Activated naive CD4-positive, alpha-beta T cell treated with anti-CD3 and anti-CD28 coated beads for 36 hours (primary cell): ENCODE measurements at regions not wholly inside any gene's neighbourhood (a gene's known extent, or its start where the extent isn't known, plus 50 kb on each side); places are given as distances from the start of the nearest gene placed in this dataset.
"Not testable (repeated sequence)": the region's sequence is repeated elsewhere in the genome, so short reads cannot be mapped to it uniquely, and the experiment has no call there.

Source experiments
- CTCF ChIA-PET: fragments of 350-600 bp; sonication (Branson Sonifier 250); formaldehyde crosslinking; loops from one replicate; lab custom pipeline; 2021; ENCODE audit warnings: antibody characterized with exemption; lab: Charles Lee
- DNase-seq: peaks from one replicate; pipeline ENCODE4 v3.0.0-alpha.2; 2020
- H3K27ac Mint-ChIP-seq: one replicate; pipeline ENCODE4 v1.8.0; 2021; ENCODE audit warnings: mild to moderate bottlenecking, mixed read lengths
- H3K27me3 Mint-ChIP-seq: one replicate; pipeline ENCODE4 v1.8.0; 2021; ENCODE audit warnings: low read depth, mixed read lengths
- H3K36me3 Mint-ChIP-seq: one replicate; pipeline ENCODE4 v1.8.0; 2021; ENCODE audit warnings: low read depth, mixed read lengths
- H3K4me1 Mint-ChIP-seq: one replicate; pipeline ENCODE4 v1.8.0; 2021; ENCODE audit warnings: low read depth, mixed read lengths
- H3K4me3 Mint-ChIP-seq: one replicate; pipeline ENCODE4 v1.8.0; 2021; ENCODE audit warnings: mild to moderate bottlenecking, moderate library complexity, mixed read lengths
- H3K9me3 Mint-ChIP-seq: one replicate; pipeline ENCODE4 v1.8.0; 2021; ENCODE audit warnings: mixed read lengths
- intact Hi-C: fragments of 100-400 bp; cut with micrococcal nuclease; formaldehyde crosslinking; loops from one replicate; pipeline ENCODE4 v1.15.1; 2023

- CTCF ChIA-PET, result interaction anchor here (0.7 to 1.2 kb wide), 2 partner anchors 41 to 1745 kb away, joined by 4 to 5 read pairs; no protein-coding TSS in a partner anchor
- H3K27ac Mint-ChIP-seq, DNase-seq, H3K36me3 Mint-ChIP-seq, intact Hi-C loops, H3K27me3 Mint-ChIP-seq, H3K9me3 Mint-ChIP-seq, H3K4me3 Mint-ChIP-seq, H3K4me1 Mint-ChIP-seq: not testable (repeated sequence)
These were observed 151.6 kb downstream of the SKIDA1 start for GRCh38 chr10:21373881-21374280.

DNA sequence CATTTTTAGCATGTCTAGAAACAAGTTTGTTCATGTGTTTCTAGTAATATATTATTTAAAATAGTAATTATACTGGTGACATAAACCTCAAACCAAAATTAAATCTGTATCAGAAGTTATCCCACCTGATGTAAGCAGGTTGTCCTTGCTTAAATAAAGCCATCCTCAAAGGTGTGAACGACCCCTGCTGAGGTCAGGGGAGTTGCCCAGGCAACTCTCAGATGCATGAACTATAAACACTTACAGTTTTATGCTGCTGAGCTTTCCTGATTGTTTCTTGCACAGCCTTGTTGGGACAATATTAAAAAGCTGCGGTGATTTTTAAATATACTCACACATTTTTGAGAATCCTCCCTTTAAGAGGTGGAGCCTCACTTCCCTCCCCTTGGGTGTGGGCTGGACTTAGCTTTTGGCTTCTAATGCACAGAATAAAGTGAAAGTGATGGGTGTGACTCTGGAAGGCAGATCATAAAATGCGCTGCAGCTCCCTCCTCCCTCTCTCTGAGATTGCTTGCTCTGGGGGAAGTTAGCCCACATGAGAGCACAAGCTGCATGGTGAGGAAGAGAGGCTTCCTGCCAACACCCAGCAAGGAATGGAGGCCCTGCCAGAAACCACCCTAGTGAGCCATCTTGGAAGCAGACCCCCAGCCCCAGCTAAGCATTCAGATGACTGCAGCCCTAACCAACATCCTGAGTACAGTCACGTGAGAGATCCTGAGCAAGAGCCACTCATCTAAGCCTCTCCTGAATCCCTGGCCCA lies 152.7 kb downstream of the SKIDA1 start:
- CTCF ChIA-PET, result no interaction called here
- H3K27ac Mint-ChIP-seq, result no peak overlapping the region
- peak overlapping the region; percentile 13 for H3K4me3 Mint-ChIP-seq

DNA sequence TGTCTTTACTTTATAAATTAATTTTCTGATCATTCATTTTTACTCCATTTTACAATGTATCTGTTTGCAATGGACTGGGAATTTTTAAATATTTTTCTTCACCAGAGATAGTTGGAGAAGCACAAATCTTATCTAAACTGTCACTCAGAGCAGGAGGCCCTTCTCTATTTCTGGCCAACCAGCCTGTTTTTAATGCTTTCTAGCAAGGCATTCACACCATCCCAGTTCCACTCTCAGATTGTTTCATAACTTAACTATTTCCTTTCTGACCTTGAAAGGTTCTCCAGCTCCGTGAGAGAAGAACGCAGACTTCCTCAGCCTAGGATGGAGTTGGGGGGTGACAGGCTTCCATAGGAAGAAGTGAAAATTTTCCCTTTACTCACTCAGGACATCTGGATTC lies 155.8 kb downstream of the SKIDA1 start:
- H3K4me1 Mint-ChIP-seq, result peaks cover 6% of the 10 kb centered on the region
- no peaks in the 10 kb centered on the region for H3K36me3 Mint-ChIP-seq
- H3K4me3 Mint-ChIP-seq, result no peak overlapping the region
- H3K27ac Mint-ChIP-seq, result no peak overlapping the region
- no peaks in the 10 kb centered on the region for H3K27me3 Mint-ChIP-seq
- CTCF ChIA-PET, result no interaction called here
- H3K9me3 Mint-ChIP-seq, result no peaks in the 10 kb centered on the region
- no peak for DNase-seq
- intact Hi-C loops, result no loop called here

More for the DNA sequence above, 152.7 kb downstream of the SKIDA1 start:
- Mint-ChIP-seq H3K4me1 (peaks cover 6% of the 10 kb centered on the region), H3K27me3 (no peaks in the 10 kb centered on the region), H3K36me3 (no peaks in the 10 kb centered on the region), H3K9me3 (no peaks in the 10 kb centered on the region)
- peak; percentile 58 for DNase-seq
- intact Hi-C loops, result no loop called here

GRCh38 chr10:21368728-21369425 lies 156.6 kb downstream of the SKIDA1 start:
- H3K27ac Mint-ChIP-seq, result no peak overlapping the region
- H3K27me3 Mint-ChIP-seq, result no peaks in the 10 kb centered on the region
- intact Hi-C loops, result no loop called here
- H3K4me3 Mint-ChIP-seq, result no peak overlapping the region
- no peaks in the 10 kb centered on the region for H3K9me3 Mint-ChIP-seq
- peaks cover 6% of the 10 kb centered on the region for H3K4me1 Mint-ChIP-seq
- DNase-seq, result no peak
- H3K36me3 Mint-ChIP-seq, result no peaks in the 10 kb centered on the region
- CTCF ChIA-PET, result no interaction called here

GRCh38 chr10:21368022-21368582 lies 157.4 kb downstream of the SKIDA1 start:
- Mint-ChIP-seq H3K27ac (no peak overlapping the region), H3K9me3 (no peaks in the 10 kb centered on the region), H3K4me3 (no peak overlapping the region), H3K27me3 (no peaks in the 10 kb centered on the region), H3K36me3 (no peaks in the 10 kb centered on the region), H3K4me1 (peaks cover 3% of the 10 kb centered on the region)
- intact Hi-C loops, result no loop called here
- DNase-seq, result no peak
- CTCF ChIA-PET, result interaction anchor here (1.1 kb wide), 1 partner anchor 103 kb away, joined by 5 read pairs; no protein-coding TSS in a partner anchor

- H3K4me1 Mint-ChIP-seq, intact Hi-C loops, H3K9me3 Mint-ChIP-seq, H3K27me3 Mint-ChIP-seq, H3K27ac Mint-ChIP-seq, CTCF ChIA-PET, H3K4me3 Mint-ChIP-seq, H3K36me3 Mint-ChIP-seq, DNase-seq: not testable (repeated sequence)
These were observed 159.4 kb downstream of the SKIDA1 start for GRCh38 chr10:21366108-21366507.

- Mint-ChIP-seq H3K27me3 (no peaks in the 10 kb centered on the region), H3K9me3 (no peaks in the 10 kb centered on the region), H3K36me3 (no peaks in the 10 kb centered on the region), H3K27ac (no peak overlapping the region), H3K4me3 (no peak overlapping the region), H3K4me1 (no peaks in the 10 kb centered on the region)
- DNase-seq, result no peak
- CTCF ChIA-PET, result no interaction called here
- intact Hi-C loops, result no loop called here
These were observed 161.0 kb downstream of the SKIDA1 start for GRCh38 chr10:21364196-21365114.

- H3K4me1 Mint-ChIP-seq, result no peaks in the 10 kb centered on the region
- no peaks in the 10 kb centered on the region for H3K27me3 Mint-ChIP-seq
- no peaks in the 10 kb centered on the region for H3K9me3 Mint-ChIP-seq
- CTCF ChIA-PET, result no interaction called here
- no peaks in the 10 kb centered on the region for H3K36me3 Mint-ChIP-seq
- DNase-seq, result no peak
- no peak overlapping the region for H3K4me3 Mint-ChIP-seq
- no peak overlapping the region for H3K27ac Mint-ChIP-seq
- intact Hi-C loops, result no loop called here
These were observed 161.8 kb downstream of the SKIDA1 start for GRCh38 chr10:21363731-21364104.

DNA sequence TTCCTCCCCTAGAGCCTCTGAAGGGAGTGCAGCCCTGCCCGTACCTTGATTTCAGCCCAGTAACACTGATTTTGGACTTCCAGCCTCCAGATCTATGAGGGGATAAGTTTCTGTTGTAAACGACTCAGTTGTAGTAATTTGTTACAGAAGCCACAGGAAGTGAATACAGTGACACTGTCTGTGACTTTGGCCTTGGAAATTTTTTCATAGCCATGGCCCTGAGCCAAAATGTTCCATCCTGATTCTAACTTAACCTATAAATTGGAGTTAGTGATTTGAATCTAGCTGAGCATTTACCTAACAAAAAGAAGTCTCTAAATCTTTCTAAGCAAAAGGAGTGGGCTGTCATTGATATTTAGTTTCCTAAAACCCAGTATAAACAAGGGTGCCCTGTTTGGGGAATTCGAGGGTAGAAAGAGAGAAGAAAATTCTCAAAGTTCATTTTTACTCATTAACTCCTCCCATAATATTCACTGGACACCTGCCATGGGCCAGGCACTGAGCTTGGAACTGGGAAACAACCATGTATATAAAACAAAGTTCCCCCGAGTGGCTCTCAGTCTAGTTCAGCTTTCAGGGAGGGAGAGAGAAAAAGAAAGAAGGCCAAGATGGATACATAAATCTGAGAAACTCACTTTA lies 162.3 kb downstream of the SKIDA1 start:
- H3K27me3 Mint-ChIP-seq, result no peaks in the 10 kb centered on the region
- no peak overlapping the region for H3K27ac Mint-ChIP-seq
- CTCF ChIA-PET, result no interaction called here
- no peak overlapping the region for H3K4me3 Mint-ChIP-seq
- no peak for DNase-seq
- no peaks in the 10 kb centered on the region for H3K9me3 Mint-ChIP-seq
- no peaks in the 10 kb centered on the region for H3K4me1 Mint-ChIP-seq
- no peaks in the 10 kb centered on the region for H3K36me3 Mint-ChIP-seq
- intact Hi-C loops, result no loop called here

DNA sequence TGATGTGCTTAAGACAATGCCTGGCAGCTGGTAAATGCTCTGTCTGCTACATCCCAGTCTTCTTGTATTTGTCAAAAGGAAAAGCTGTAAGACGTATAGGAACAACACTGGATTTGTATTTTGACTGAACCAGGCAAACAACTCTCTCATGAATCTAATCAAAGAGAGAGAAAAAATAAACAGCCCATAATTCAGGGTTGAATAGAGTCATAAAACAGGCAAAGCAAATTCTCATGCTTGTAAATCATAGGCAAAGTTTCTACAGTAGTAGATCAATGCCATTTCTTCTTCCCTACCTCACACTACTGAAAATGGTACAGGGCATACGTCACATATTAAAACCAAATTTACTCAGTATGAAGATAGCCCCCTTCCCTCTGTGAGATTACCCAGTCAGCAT lies 166.3 kb downstream of the SKIDA1 start:
- intact Hi-C loops, result no loop called here
- H3K9me3 Mint-ChIP-seq, result no peaks in the 10 kb centered on the region
- no peak for DNase-seq
- H3K27me3 Mint-ChIP-seq, result peaks cover 2% of the 10 kb centered on the region
- no peak overlapping the region for H3K4me3 Mint-ChIP-seq
- no peaks in the 10 kb centered on the region for H3K36me3 Mint-ChIP-seq
- no peak overlapping the region for H3K27ac Mint-ChIP-seq
- CTCF ChIA-PET, result no interaction called here
- H3K4me1 Mint-ChIP-seq, result no peaks in the 10 kb centered on the region

DNA sequence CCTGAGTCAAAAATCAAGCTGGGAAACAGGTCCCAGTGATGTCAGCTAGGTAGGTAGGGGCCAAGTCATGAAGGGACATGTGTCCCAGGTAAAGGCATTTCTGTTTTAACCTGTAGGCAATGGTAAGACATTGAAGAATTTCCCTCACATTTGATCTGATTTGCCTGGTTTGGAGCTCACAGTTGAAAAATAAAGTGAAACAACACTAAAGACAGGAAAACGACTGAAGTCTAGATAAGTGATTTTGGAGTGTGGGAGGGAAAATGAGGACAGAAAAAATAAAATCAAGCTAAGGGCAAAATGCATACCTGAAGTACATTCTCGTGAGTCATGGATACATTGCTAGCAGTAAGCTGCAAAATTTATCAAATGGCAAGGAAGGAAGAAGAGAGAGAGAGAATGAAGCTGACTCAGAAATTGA lies 169.9 kb downstream of the SKIDA1 start:
- Mint-ChIP-seq H3K4me3 (no peak overlapping the region), H3K9me3 (peaks cover 2% of the 10 kb centered on the region), H3K27ac (no peak overlapping the region), H3K36me3 (no peaks in the 10 kb centered on the region), H3K4me1 (no peaks in the 10 kb centered on the region), H3K27me3 (peaks cover 2% of the 10 kb centered on the region)
- DNase-seq, result no peak
- intact Hi-C loops, result no loop called here
- CTCF ChIA-PET, result interaction anchor here (1.0 kb wide), 1 partner anchor 10 kb away, joined by 4 read pairs; no protein-coding TSS in a partner anchor

GRCh38 chr10:21352886-21353285 lies 172.6 kb downstream of the SKIDA1 start:
- CTCF ChIA-PET, result no interaction called here
- Mint-ChIP-seq H3K27me3 (no peaks in the 10 kb centered on the region), H3K4me3 (no peak overlapping the region), H3K27ac (no peak overlapping the region), H3K9me3 (peaks cover 2% of the 10 kb centered on the region), H3K4me1 (no peaks in the 10 kb centered on the region), H3K36me3 (no peaks in the 10 kb centered on the region)
- intact Hi-C loops, result no loop called here
- DNase-seq, result no peak
